ENCODE measurements at regions not wholly inside any gene's neighbourhood (a gene's known extent, or its start where the extent isn't known, plus 50 kb on each side); places are given as distances from the start of the nearest gene placed in this dataset.
"Not testable (repeated sequence)": the region's sequence is repeated elsewhere in the genome, so short reads cannot be mapped to it uniquely, and the experiment has no call there.

DNA sequence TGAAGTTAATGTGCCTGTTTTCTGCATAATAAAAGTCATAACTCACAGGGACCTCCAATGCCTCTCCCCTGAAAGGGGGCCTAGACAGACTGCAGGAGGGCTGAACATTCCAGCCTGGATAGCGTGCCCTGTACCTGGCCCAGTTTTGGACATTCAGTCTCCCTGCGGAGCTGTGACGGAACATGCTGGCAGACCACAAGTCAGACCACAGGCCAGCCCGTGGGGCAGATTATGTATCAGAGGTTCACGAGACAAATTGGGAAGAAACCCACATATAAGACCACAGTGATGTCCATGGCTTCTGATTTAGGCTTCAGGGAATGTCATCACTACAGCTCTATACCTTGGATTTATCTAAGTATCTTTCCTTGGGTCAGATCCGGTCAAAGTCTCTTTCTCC lies 151.5 kb upstream of the POU3F1 start:
- no peak overlapping the region for H3K9ac ChIP-seq (ENCODE audit: low read length)
- DNase-seq (ENCODE audit: low read depth) = no peak
- H3K27me3 ChIP-seq (replicated peaks; ENCODE audit: control insufficient read depth, insufficient read depth, low read length) = peaks cover 30% of the 10 kb centered on the region
- no peaks in the 10 kb centered on the region for H3K4me1 ChIP-seq (ENCODE audit: control insufficient read depth, insufficient read depth, low read length)
- no peaks in the 10 kb centered on the region for H3K36me3 ChIP-seq (ENCODE audit: control insufficient read depth, insufficient read depth, low read length, severe bottlenecking)
- H3K9me3 ChIP-seq (ENCODE audit: control insufficient read depth, low read length) = peaks cover 20% of the 10 kb centered on the region
- H3K4me3 ChIP-seq (ENCODE audit: low read length) = no peak overlapping the region

GRCh38 chr1:38197312-38198061 lies 150.9 kb upstream of the POU3F1 start:
- H3K9ac ChIP-seq (ENCODE audit: low read length) = no peak overlapping the region
- DNase-seq (ENCODE audit: low read depth) = no peak
- H3K27me3 ChIP-seq (replicated peaks; ENCODE audit: control insufficient read depth, insufficient read depth, low read length) = peaks cover 35% of the 10 kb centered on the region
- H3K4me3 ChIP-seq (ENCODE audit: low read length) = no peak overlapping the region
- H3K9me3 ChIP-seq (ENCODE audit: control insufficient read depth, low read length) = peaks cover 20% of the 10 kb centered on the region
- H3K4me1 ChIP-seq (ENCODE audit: control insufficient read depth, insufficient read depth, low read length) = no peaks in the 10 kb centered on the region
- no peaks in the 10 kb centered on the region for H3K36me3 ChIP-seq (ENCODE audit: control insufficient read depth, insufficient read depth, low read length, severe bottlenecking)

DNA sequence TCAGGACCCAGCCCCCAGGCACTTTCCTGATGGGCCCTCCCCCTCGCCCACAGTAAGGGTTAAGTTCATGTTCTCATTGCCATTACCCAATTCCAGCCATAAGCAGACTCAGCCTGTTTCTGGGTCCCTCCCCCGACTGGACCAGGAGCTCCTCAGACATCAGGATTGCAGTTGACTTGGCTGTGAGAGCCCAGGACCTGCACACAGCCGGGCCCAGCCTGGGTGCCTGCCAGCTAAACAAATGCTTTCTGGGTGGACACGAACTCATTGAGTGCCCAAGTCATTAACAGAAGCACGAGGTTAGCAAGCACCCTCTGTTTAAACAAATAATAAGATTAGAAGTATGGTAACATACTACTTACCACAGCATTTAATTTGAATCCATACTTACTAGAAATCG lies 147.9 kb upstream of the POU3F1 start:
- Histone ChIP-seq H3K27me3 (replicated peaks; ENCODE audit: control insufficient read depth, insufficient read depth, low read length) (peaks cover 52% of the 10 kb centered on the region), H3K4me1 (ENCODE audit: control insufficient read depth, insufficient read depth, low read length) (no peaks in the 10 kb centered on the region), H3K9ac (ENCODE audit: low read length) (no peak overlapping the region), H3K9me3 (ENCODE audit: control insufficient read depth, low read length) (peaks cover 3% of the 10 kb centered on the region), H3K4me3 (ENCODE audit: low read length) (no peak overlapping the region), H3K36me3 (ENCODE audit: control insufficient read depth, insufficient read depth, low read length, severe bottlenecking) (no peaks in the 10 kb centered on the region)
- DNase-seq (ENCODE audit: low read depth) = no peak

DNA sequence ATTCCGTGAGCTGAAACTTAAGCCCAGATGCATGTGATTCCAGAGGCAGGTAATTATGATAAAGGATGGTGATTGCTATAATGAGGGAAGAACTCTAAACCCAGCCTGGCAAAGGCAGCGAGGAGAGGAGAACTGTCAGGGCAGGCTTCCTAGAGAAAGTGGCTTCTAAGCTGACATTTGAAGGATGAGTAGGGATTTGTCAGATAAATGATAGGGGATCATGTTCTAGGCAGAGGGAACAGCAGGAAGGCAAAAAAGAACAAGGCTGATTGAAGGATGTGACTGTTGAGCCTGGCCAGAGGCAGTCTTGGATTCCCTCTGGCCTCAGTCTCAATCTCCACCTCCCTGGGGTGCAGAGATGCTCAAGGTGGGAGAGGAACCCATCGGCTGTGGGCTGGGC lies 146.4 kb upstream of the POU3F1 start:
- DNase-seq (ENCODE audit: low read depth) = no peak
- Histone ChIP-seq H3K9me3 (ENCODE audit: control insufficient read depth, low read length) (peaks cover 16% of the 10 kb centered on the region), H3K27me3 (replicated peaks; ENCODE audit: control insufficient read depth, insufficient read depth, low read length) (peaks cover 54% of the 10 kb centered on the region), H3K36me3 (ENCODE audit: control insufficient read depth, insufficient read depth, low read length, severe bottlenecking) (no peaks in the 10 kb centered on the region), H3K9ac (ENCODE audit: low read length) (no peak overlapping the region), H3K4me3 (ENCODE audit: low read length) (no peak overlapping the region), H3K4me1 (ENCODE audit: control insufficient read depth, insufficient read depth, low read length) (no peaks in the 10 kb centered on the region)

DNA sequence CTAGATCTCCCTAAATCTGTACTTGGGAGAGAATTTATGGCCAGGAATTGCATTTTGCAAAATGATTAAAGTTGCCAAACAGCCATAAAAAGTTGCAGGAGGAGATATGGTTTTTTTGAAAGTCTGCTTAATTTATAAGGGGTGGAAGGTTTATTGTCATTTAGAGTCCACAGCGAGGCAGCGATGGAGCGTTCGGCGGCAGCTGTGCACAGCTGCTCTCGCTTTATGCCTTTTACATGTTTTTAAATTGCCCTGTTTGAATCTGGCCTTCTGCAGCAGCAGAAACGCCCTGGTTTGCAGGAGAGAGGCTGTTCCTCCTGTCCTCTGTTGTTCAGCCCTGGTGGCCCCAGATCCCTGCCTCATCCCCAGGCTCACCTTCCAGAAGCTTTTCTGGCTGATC lies 144.9 kb upstream of the POU3F1 start:
- Histone ChIP-seq H3K4me3 (ENCODE audit: low read length) (no peak overlapping the region), H3K27me3 (replicated peaks; ENCODE audit: control insufficient read depth, insufficient read depth, low read length) (peaks cover 52% of the 10 kb centered on the region), H3K4me1 (ENCODE audit: control insufficient read depth, insufficient read depth, low read length) (no peaks in the 10 kb centered on the region), H3K9ac (ENCODE audit: low read length) (no peak overlapping the region), H3K9me3 (ENCODE audit: control insufficient read depth, low read length) (peaks cover 17% of the 10 kb centered on the region), H3K36me3 (ENCODE audit: control insufficient read depth, insufficient read depth, low read length, severe bottlenecking) (no peaks in the 10 kb centered on the region)
- no peak for DNase-seq (ENCODE audit: low read depth)

- DNase-seq (ENCODE audit: low read depth) = no peak
- Histone ChIP-seq H3K4me3 (ENCODE audit: low read length) (no peak overlapping the region), H3K4me1 (ENCODE audit: control insufficient read depth, insufficient read depth, low read length) (no peaks in the 10 kb centered on the region), H3K9ac (ENCODE audit: low read length) (no peak overlapping the region), H3K9me3 (ENCODE audit: control insufficient read depth, low read length) (peaks cover 17% of the 10 kb centered on the region), H3K36me3 (ENCODE audit: control insufficient read depth, insufficient read depth, low read length, severe bottlenecking) (no peaks in the 10 kb centered on the region), H3K27me3 (replicated peaks; ENCODE audit: control insufficient read depth, insufficient read depth, low read length) (peaks cover 49% of the 10 kb centered on the region)
Observed at GRCh38 chr1:38190983-38191382, 144.4 kb upstream of the POU3F1 start.

DNA sequence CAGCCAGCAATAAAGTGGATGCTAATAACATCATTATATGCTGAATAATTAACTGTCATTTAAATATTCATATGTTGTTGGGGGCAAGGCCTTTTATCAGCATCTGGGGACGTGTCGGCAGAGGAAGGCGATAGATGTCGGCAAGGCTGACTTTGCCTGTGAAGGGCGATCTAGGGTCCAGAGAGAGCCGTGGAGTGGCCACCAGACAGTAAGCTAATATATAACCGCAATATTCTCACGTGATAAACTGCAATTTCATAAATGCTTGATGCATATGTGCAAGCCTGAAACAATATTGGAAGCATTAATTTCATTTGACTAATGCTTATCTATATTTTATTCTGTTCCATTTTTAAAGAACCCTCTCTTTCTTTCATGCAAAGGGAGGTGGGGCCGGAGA lies 141.0 kb upstream of the POU3F1 start:
- H3K27me3 ChIP-seq (replicated peaks; ENCODE audit: control insufficient read depth, insufficient read depth, low read length) = peaks cover 36% of the 10 kb centered on the region
- H3K9me3 ChIP-seq (ENCODE audit: control insufficient read depth, low read length) = peaks cover 14% of the 10 kb centered on the region
- H3K36me3 ChIP-seq (ENCODE audit: control insufficient read depth, insufficient read depth, low read length, severe bottlenecking) = no peaks in the 10 kb centered on the region
- no peak for DNase-seq (ENCODE audit: low read depth)
- H3K4me1 ChIP-seq (ENCODE audit: control insufficient read depth, insufficient read depth, low read length) = no peaks in the 10 kb centered on the region
- no peak overlapping the region for H3K9ac ChIP-seq (ENCODE audit: low read length)
- H3K4me3 ChIP-seq (ENCODE audit: low read length) = no peak overlapping the region

DNA sequence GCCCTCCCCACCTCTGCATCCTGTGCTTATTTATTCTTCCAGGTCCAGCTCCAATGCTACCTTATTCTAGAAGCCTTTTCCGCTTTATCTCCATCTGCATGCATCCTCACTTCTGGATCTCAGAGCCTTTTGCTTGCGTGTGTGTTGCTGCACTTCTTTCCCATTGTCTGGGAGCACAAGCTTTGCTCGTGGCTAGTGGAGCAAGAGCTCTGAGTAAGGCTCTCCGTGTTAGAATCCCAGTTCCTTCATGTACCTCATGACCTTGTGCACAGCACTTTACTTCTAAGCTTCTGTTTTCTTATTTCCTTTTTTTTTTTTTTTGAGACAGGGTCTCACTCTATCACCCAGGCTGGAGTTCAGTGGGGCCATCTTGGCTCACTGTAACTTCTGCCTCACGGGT lies 140.0 kb upstream of the POU3F1 start:
- H3K36me3 ChIP-seq (ENCODE audit: control insufficient read depth, insufficient read depth, low read length, severe bottlenecking) = no peaks in the 10 kb centered on the region
- no peak overlapping the region for H3K4me3 ChIP-seq (ENCODE audit: low read length)
- peaks cover 14% of the 10 kb centered on the region for H3K9me3 ChIP-seq (ENCODE audit: control insufficient read depth, low read length)
- DNase-seq (ENCODE audit: low read depth) = no peak
- no peak overlapping the region for H3K9ac ChIP-seq (ENCODE audit: low read length)
- no peaks in the 10 kb centered on the region for H3K4me1 ChIP-seq (ENCODE audit: control insufficient read depth, insufficient read depth, low read length)
- H3K27me3 ChIP-seq (replicated peaks; ENCODE audit: control insufficient read depth, insufficient read depth, low read length) = peaks cover 30% of the 10 kb centered on the region

GRCh38 chr1:38185913-38186312 lies 139.3 kb upstream of the POU3F1 start:
- Histone ChIP-seq H3K9me3 (ENCODE audit: control insufficient read depth, low read length) (peaks cover 14% of the 10 kb centered on the region), H3K4me3 (ENCODE audit: low read length) (no peak overlapping the region), H3K36me3 (ENCODE audit: control insufficient read depth, insufficient read depth, low read length, severe bottlenecking) (no peaks in the 10 kb centered on the region), H3K9ac (ENCODE audit: low read length) (no peak overlapping the region), H3K4me1 (ENCODE audit: control insufficient read depth, insufficient read depth, low read length) (no peaks in the 10 kb centered on the region), H3K27me3 (replicated peaks; ENCODE audit: control insufficient read depth, insufficient read depth, low read length) (peaks cover 26% of the 10 kb centered on the region)
- DNase-seq (ENCODE audit: low read depth) = no peak

- Histone ChIP-seq H3K4me3 (ENCODE audit: low read length) (no peak overlapping the region), H3K36me3 (ENCODE audit: control insufficient read depth, insufficient read depth, low read length, severe bottlenecking) (no peaks in the 10 kb centered on the region), H3K4me1 (ENCODE audit: control insufficient read depth, insufficient read depth, low read length) (no peaks in the 10 kb centered on the region), H3K9me3 (ENCODE audit: control insufficient read depth, low read length) (peaks cover 14% of the 10 kb centered on the region), H3K9ac (ENCODE audit: low read length) (no peak overlapping the region), H3K27me3 (replicated peaks; ENCODE audit: control insufficient read depth, insufficient read depth, low read length) (peaks cover 15% of the 10 kb centered on the region)
- DNase-seq (ENCODE audit: low read depth) = no peak
Observed at GRCh38 chr1:38183747-38184146, 137.2 kb upstream of the POU3F1 start.

- H3K27me3 ChIP-seq (replicated peaks; ENCODE audit: control insufficient read depth, insufficient read depth, low read length) = peaks cover 16% of the 10 kb centered on the region
- peaks cover 7% of the 10 kb centered on the region for H3K9me3 ChIP-seq (ENCODE audit: control insufficient read depth, low read length)
- no peak for DNase-seq (ENCODE audit: low read depth)
Observed at GRCh38 chr1:38183096-38183495, 136.5 kb upstream of the POU3F1 start.

DNA sequence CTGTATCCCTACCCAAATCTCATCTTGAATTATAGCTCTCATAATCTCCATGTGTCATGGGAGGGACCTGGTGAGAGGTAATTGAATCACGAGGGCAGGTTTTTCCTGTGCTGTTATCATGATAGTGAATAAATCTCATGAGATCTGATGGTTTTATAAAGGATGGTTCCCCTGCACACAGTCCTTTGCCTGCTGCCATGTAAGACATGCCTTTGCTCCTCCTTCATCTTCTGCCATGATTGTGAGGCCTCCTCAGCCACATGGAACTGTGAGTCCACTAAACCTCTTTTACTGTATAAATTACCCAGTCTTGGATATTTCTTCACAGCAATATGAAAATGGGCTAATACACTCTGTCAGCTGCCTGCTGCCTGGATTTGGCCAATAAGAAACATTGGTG lies 133.8 kb upstream of the POU3F1 start:
- not testable (repeated sequence) for H3K36me3 ChIP-seq (ENCODE audit: control insufficient read depth, insufficient read depth, low read length, severe bottlenecking); DNase-seq (ENCODE audit: low read depth); H3K27me3 ChIP-seq (replicated peaks; ENCODE audit: control insufficient read depth, insufficient read depth, low read length); H3K9me3 ChIP-seq (ENCODE audit: control insufficient read depth, low read length); H3K4me3 ChIP-seq (ENCODE audit: low read length); H3K4me1 ChIP-seq (ENCODE audit: control insufficient read depth, insufficient read depth, low read length); H3K9ac ChIP-seq (ENCODE audit: low read length)

More at GRCh38 chr1:38183096-38183495, 136.5 kb upstream of the POU3F1 start:
- H3K9ac ChIP-seq (ENCODE audit: low read length) = no peak overlapping the region
- H3K36me3 ChIP-seq (ENCODE audit: control insufficient read depth, insufficient read depth, low read length, severe bottlenecking) = no peaks in the 10 kb centered on the region
- no peak overlapping the region for H3K4me3 ChIP-seq (ENCODE audit: low read length)
- no peaks in the 10 kb centered on the region for H3K4me1 ChIP-seq (ENCODE audit: control insufficient read depth, insufficient read depth, low read length)

All from adipocyte (in vitro differentiated cells).